Activated CD4-positive, alpha-beta T cell treated with anti-CD3 and anti-CD28 coated beads, Interleukin-2, amount 50 U/mL, for 4 hours (primary cell): ENCODE measurements at regions not wholly inside any gene's neighbourhood (a gene's known extent, or its start where the extent isn't known, plus 50 kb on each side); places are given as distances from the start of the nearest gene placed in this dataset.
"Not testable (repeated sequence)": the region's sequence is repeated elsewhere in the genome, so short reads cannot be mapped to it uniquely, and the experiment has no call there.

Source experiments
- DNase-seq, 2 experiments: peaks; one replicate each; pipeline ENCODE4 v3.0.0-alpha.2; 2020

GRCh38 chr7:37549076-37549931 is 100.6 kb upstream of the ELMO1 start:
- no peak for DNase-seq

GRCh38 chr7:37550426-37550825 is 101.8 kb upstream of the ELMO1 start:
- DNase-seq = no peak

- DNase-seq = no peak
Measured at GRCh38 chr7:37550872-37551271, 102.2 kb upstream of the ELMO1 start.

GRCh38 chr7:37552030-37552429 is 103.4 kb upstream of the ELMO1 start:
- DNase-seq = no peak

- not testable (repeated sequence) for DNase-seq
Measured at GRCh38 chr7:37552439-37552838, 103.8 kb upstream of the ELMO1 start.

- no peak for DNase-seq
Measured at GRCh38 chr7:37555528-37555927, 106.9 kb upstream of the ELMO1 start.

GRCh38 chr7:37557571-37558209 is 109.0 kb upstream of the ELMO1 start:
- DNase-seq = no peak

- no peak for DNase-seq
Measured at GRCh38 chr7:37558320-37559096, 109.8 kb upstream of the ELMO1 start.

GRCh38 chr7:37570145-37570544 is 113.4 kb upstream of the GPR141 start:
- DNase-seq = no peak

- DNase-seq = no peak
Measured at GRCh38 chr7:37571806-37572205, 111.8 kb upstream of the GPR141 start.

- no peak for DNase-seq
Measured at GRCh38 chr7:37577412-37577811, 106.2 kb upstream of the GPR141 start.

GRCh38 chr7:37577901-37578300 is 105.7 kb upstream of the GPR141 start:
- DNase-seq = no peak

GRCh38 chr7:37578350-37578749 is 105.2 kb upstream of the GPR141 start:
- DNase-seq = no peak

GRCh38 chr7:37580376-37580775 is 103.2 kb upstream of the GPR141 start:
- DNase-seq = no peak

- not testable (repeated sequence) for DNase-seq
Measured at GRCh38 chr7:37584651-37585463, 98.7 kb upstream of the GPR141 start.

- DNase-seq = no peak
Measured at GRCh38 chr7:37590824-37591223, 92.7 kb upstream of the GPR141 start.

- no peak for DNase-seq
Measured at GRCh38 chr7:37592366-37592765, 91.2 kb upstream of the GPR141 start.

- no peak for DNase-seq
Measured at GRCh38 chr7:37594602-37595001, 89.0 kb upstream of the GPR141 start.

GRCh38 chr7:37598824-37599223 is 84.7 kb upstream of the GPR141 start:
- DNase-seq = no peak

GRCh38 chr7:37601321-37601720 is 82.2 kb upstream of the GPR141 start:
- DNase-seq = no peak

GRCh38 chr7:37604078-37604477 is 79.5 kb upstream of the GPR141 start:
- no peak for DNase-seq

- DNase-seq = not testable (repeated sequence)
Measured at GRCh38 chr7:37617406-37617805, 66.2 kb upstream of the GPR141 start.

- DNase-seq = no peak
Measured at GRCh38 chr7:37633048-37633447, 50.5 kb upstream of the GPR141 start.
